Uterus (tissue), 3 donors: ENCODE measurements at regions not wholly inside any gene's neighbourhood (a gene's known extent, or its start where the extent isn't known, plus 50 kb on each side); places are given as distances from the start of the nearest gene placed in this dataset.

Experiments
- DNase-seq, 2 donors: peaks; one replicate each; pipeline ENCODE4 v3.0.0-alpha.2; 2019 to 2020
- H3K27ac ChIP-seq, 2 donors: fragments of 200-600 bp; sonication (generic); 1 replicate in 1 of 2; 2 replicates in 1 of 2; pipeline ENCODE4 v1.5.1; 2016 to 2018
- H3K27me3 ChIP-seq, 2 donors: fragments of 200-600 bp; sonication (generic); one replicate each; pipeline ENCODE4 v1.5.1; 2018 to 2019; ENCODE audit warnings: control low read depth in 1 of 2
- H3K36me3 ChIP-seq, 2 donors: fragments of 200-600 bp; sonication (generic); one replicate each; pipeline ENCODE4 v1.5.1; 2019; ENCODE audit warnings: control low read depth in 1 of 2
- H3K4me1 ChIP-seq, 2 donors: fragments of 200-600 bp; sonication (generic); one replicate each; pipeline ENCODE4 v1.5.1; 2018 to 2019; ENCODE audit warnings: control low read depth in 1 of 2
- H3K4me3 ChIP-seq, 2 donors: fragments of 200-600 bp; sonication (generic); 1 replicate in 1 of 2; 2 replicates in 1 of 2; pipeline ENCODE4 v1.5.1; 2018 to 2019; ENCODE audit warnings: mild to moderate bottlenecking in 1 of 2
- H3K9me3 ChIP-seq, 2 donors: fragments of 200-600 bp; sonication (generic); one replicate each; pipeline ENCODE4 v1.5.1; 2019; ENCODE audit warnings: control low read depth in 1 of 2
- POLR2A ChIP-seq, 2 donors: fragments of 450-650 bp; IDR thresholded peaks; one replicate each; pipeline ENCODE4 v1.6.1; 2016; ENCODE audit warnings: antibody characterized with exemption in 2 of 2, mild to moderate bottlenecking in 1 of 2, moderate library complexity in 1 of 2
- intact Hi-C: fragments of 100-400 bp; cut with DNase I; formaldehyde crosslinking; loops from one replicate; pipeline ENCODE4 v1.15.1; 2023; ENCODE audit warnings: low total_unique reads
- TF ChIP-seq, protein P1 (sequence below), 4 experiments: fragments of 200-600 bp in 2 of 4; fragments of 450-650 bp in 2 of 4; sonication (generic) in 2 of 4; IDR thresholded peaks; one replicate each; pipeline ENCODE4 v1.5.1; 2016 to 2019; ENCODE audit warnings: antibody characterized with exemption in 4 of 4, mild to moderate bottlenecking in 2 of 4, moderate library complexity in 1 of 4
- donor health status: DM: yes; HTN: yes; CAD: no.

- H3K4me1 ChIP-seq = no peaks in the 10 kb centered on the region
- H3K9me3 ChIP-seq = no peaks in the 10 kb centered on the region
- no peak overlapping the region for H3K4me3 ChIP-seq
- TF ChIP-seq, protein P1, sequence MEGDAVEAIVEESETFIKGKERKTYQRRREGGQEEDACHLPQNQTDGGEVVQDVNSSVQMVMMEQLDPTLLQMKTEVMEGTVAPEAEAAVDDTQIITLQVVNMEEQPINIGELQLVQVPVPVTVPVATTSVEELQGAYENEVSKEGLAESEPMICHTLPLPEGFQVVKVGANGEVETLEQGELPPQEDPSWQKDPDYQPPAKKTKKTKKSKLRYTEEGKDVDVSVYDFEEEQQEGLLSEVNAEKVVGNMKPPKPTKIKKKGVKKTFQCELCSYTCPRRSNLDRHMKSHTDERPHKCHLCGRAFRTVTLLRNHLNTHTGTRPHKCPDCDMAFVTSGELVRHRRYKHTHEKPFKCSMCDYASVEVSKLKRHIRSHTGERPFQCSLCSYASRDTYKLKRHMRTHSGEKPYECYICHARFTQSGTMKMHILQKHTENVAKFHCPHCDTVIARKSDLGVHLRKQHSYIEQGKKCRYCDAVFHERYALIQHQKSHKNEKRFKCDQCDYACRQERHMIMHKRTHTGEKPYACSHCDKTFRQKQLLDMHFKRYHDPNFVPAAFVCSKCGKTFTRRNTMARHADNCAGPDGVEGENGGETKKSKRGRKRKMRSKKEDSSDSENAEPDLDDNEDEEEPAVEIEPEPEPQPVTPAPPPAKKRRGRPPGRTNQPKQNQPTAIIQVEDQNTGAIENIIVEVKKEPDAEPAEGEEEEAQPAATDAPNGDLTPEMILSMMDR (IDR thresholded peaks at IDR 0.05) = no peak
- TF ChIP-seq POLR2A (IDR thresholded peaks at IDR 0.05) = no peak
- intact Hi-C loops = no loop called here
- H3K27ac ChIP-seq = no peak overlapping the region
- DNase-seq = no peak
- H3K27me3 ChIP-seq = no peaks in the 10 kb centered on the region
- no peaks in the 10 kb centered on the region for H3K36me3 ChIP-seq
These were observed 358.1 kb upstream of the ZNF32 start for GRCh38 chr10:44006771-44007170.

DNA sequence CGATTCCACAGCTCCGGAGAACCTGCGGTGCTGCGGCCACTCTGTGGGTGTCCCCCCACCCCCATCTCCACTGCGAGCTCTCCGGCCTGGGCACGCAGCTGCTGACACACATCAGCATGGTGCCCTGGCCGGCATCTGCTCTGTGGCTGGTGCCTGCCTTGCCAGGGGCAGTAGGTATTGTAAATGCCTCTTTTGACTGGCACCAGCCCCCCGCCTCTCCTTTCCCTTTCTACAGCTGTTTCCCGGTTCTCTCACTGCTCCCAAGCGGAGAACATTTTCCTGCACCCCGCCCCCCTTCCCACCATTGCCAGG is 357.1 kb upstream of the ZNF32 start:
- Histone ChIP-seq H3K27ac (no peak overlapping the region), H3K36me3 (no peaks in the 10 kb centered on the region), H3K9me3 (no peaks in the 10 kb centered on the region), H3K4me3 (no peak overlapping the region), H3K4me1 (no peaks in the 10 kb centered on the region), H3K27me3 (no peaks in the 10 kb centered on the region)
- no peak for DNase-seq
- TF ChIP-seq POLR2A (IDR thresholded peaks at IDR 0.05) = no peak
- TF ChIP-seq, protein P1 (IDR thresholded peaks at IDR 0.05) = no peak
- intact Hi-C loops = no loop called here

DNA sequence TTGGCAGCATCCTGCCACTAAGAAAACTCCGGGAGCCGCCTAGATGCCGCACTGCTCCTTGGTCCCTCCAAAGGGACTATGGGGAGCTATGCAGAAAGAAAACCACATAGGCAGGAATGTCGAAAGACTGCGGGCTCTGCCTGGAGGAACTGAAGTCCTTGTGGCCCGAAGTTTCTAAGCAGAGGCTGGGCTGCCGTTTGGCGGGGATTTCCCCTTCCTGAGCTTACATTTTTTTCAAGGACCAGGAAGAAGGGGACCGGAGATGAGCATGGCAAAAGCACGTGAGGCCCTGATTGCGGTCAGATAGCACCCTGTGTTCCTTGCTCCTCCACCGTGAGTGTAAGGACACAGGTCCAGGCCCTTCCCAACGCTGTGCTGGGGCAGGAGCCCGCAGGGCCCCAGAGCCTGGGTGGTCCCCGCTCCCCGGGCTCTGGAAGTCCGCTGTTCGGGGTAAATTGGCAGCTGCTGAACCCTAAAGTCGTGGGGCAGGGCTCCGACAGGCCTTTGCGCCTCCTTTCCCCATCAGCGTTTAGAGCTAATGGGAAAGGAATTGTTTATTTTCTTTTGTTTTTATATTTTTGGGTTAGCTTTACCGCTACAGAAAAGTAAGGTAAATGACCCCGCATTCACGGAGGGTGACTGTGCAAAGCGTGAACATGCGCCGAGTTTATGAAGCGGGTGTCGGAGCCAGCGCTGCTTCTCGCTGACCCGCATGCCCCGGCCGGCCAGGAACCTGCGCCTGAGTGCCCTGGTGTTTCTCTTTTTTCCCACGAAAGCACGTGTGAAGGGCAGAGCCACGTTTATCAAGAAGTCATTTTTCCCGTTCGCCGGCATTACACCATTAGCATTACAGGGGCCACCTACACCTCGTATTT is 356.5 kb upstream of the ZNF32 start:
- intact Hi-C loops = no loop called here
- no peaks in the 10 kb centered on the region for H3K27me3 ChIP-seq
- H3K4me3 ChIP-seq = no peak overlapping the region
- no peaks in the 10 kb centered on the region for H3K4me1 ChIP-seq
- no peak for DNase-seq
- TF ChIP-seq, protein P1 (IDR thresholded peaks at IDR 0.05) = no peak
- TF ChIP-seq POLR2A (IDR thresholded peaks at IDR 0.05) = no peak
- no peaks in the 10 kb centered on the region for H3K9me3 ChIP-seq
- no peaks in the 10 kb centered on the region for H3K36me3 ChIP-seq
- H3K27ac ChIP-seq = no peak overlapping the region

GRCh38 chr10:43998021-43998809 is 349.5 kb upstream of the ZNF32 start:
- H3K4me1 ChIP-seq = no peaks in the 10 kb centered on the region
- TF ChIP-seq POLR2A (IDR thresholded peaks at IDR 0.05) = no peak
- TF ChIP-seq, protein P1 (IDR thresholded peaks at IDR 0.05) = no peak
- no peak overlapping the region for H3K27ac ChIP-seq
- intact Hi-C loops = no loop called here
- no peak for DNase-seq
- H3K4me3 ChIP-seq = no peak overlapping the region
- H3K36me3 ChIP-seq = no peaks in the 10 kb centered on the region
- no peaks in the 10 kb centered on the region for H3K27me3 ChIP-seq
- no peaks in the 10 kb centered on the region for H3K9me3 ChIP-seq

DNA sequence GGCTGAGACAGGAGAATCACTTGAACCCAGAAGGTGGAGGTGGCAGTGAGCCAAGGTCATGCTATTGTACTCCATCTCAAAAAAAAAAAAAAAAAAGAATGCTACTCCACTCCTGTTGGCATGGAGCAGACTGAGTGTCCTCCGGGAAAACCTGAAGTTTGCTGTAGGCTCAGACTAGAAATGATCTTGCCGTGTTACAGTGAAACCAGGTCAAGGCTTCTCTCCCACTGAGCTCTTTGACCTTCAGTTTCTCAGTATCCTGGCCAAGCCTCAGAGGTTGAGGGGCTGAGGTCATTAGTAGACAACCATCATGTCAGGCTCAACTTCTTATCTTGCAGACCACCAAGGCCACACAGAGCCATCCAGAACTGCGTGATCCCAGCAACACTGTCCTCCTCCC is 348.6 kb upstream of the ZNF32 start:
- Histone ChIP-seq H3K27ac (no peak overlapping the region), H3K4me1 (no peaks in the 10 kb centered on the region), H3K27me3 (no peaks in the 10 kb centered on the region), H3K9me3 (no peaks in the 10 kb centered on the region), H3K36me3 (no peaks in the 10 kb centered on the region), H3K4me3 (no peak overlapping the region)
- DNase-seq = no peak
- intact Hi-C loops = no loop called here
- TF ChIP-seq, protein P1 (IDR thresholded peaks at IDR 0.05) = no peak
- no peak for TF ChIP-seq POLR2A (IDR thresholded peaks at IDR 0.05)
